Heart right ventricle (tissue), 16 donors: ENCODE measurements at regions not wholly inside any gene's neighbourhood (a gene's known extent, or its start where the extent isn't known, plus 50 kb on each side); places are given as distances from the start of the nearest gene placed in this dataset.
A peak's percentile ranks its signal among the peaks of the same experiment; 100 is the strongest.

Experiments
- ATAC-seq, 8 donors: fragments of 200-7000 bp; cut with Tn5 transposase; one replicate each; pipeline ENCODE4 v1.9.1; 2020; ENCODE audit warnings: mild to moderate bottlenecking in 8 of 8, moderate library complexity in 8 of 8, moderate number of reproducible peaks in 1 of 8
- DNase-seq, 2 donors: peaks; one replicate each; pipeline ENCODE4 v3.0.0-alpha.2; 2020
- H3K27ac ChIP-seq, 10 donors: fragments of 200-600 bp; sonication (generic) in 2 of 10; one replicate each; pipeline versions ENCODE4 v1.5.0 to v1.8.0; 2020 to 2022; ENCODE audit warnings: mild to moderate bottlenecking in 3 of 10
- H3K27me3 ChIP-seq, 7 donors: fragments of 200-600 bp; one replicate each; pipeline ENCODE4 v1.8.0; 2021 to 2022; ENCODE audit warnings: mild to moderate bottlenecking in 2 of 7
- H3K36me3 ChIP-seq, 9 donors: fragments of 200-600 bp; sonication (generic) in 1 of 9; one replicate each; pipeline versions ENCODE4 v1.5.0 to v1.8.0; 2020 to 2022; ENCODE audit warnings: mild to moderate bottlenecking in 2 of 9
- H3K4me1 ChIP-seq, 9 donors: fragments of 200-600 bp; sonication (generic) in 1 of 9; one replicate each; pipeline versions ENCODE4 v1.5.0 to v1.8.0; 2020 to 2022; ENCODE audit warnings: mild to moderate bottlenecking in 4 of 9
- H3K4me3 ChIP-seq, 10 donors: fragments of 200-600 bp; sonication (generic) in 2 of 10; one replicate each; pipeline versions ENCODE4 v1.5.0 to v1.8.0; 2020 to 2022; ENCODE audit warnings: mild to moderate bottlenecking in 7 of 10, moderate library complexity in 2 of 10
- H3K9me3 ChIP-seq, 11 donors: fragments of 200-600 bp in 10 of 11; sonication (generic) in 2 of 11; one replicate each; pipeline versions ENCODE4 v1.5.0 to v1.8.0; 2013 to 2022; ENCODE audit warnings: mild to moderate bottlenecking in 2 of 11, control low read depth in 1 of 11, moderate library complexity in 1 of 11
- WGBS, 2 donors: extraction: QIAGEN DNeasy Blood & Tissue Kit; methylation state at CpG; one replicate each; pipeline ENCODE4 v1.1.7; 2013; ENCODE audit warnings: inconsistent platforms in 1 of 2; 5-methylcytosine and 5-hydroxymethylcytosine counted together
- intact Hi-C, 10 donors: fragments of 100-400 bp; cut with DNase I; formaldehyde crosslinking; loops; one replicate each; pipeline versions ENCODE4 v1.11.1 to v1.14.2; 2022
- TF ChIP-seq, protein P1 (sequence below), 9 donors: fragments of 200-600 bp; sonication (generic) in 2 of 9; IDR thresholded peaks; one replicate each; pipeline versions ENCODE4 v1.5.0 to v1.8.0; 2021 to 2022; ENCODE audit warnings: antibody characterized with exemption in 9 of 9, mild to moderate bottlenecking in 5 of 9, moderate library complexity in 1 of 9
- donor health status: Arrhythmogenic right ventricular cardiomyopathy.
- donor health status: ischemic (EF 13 %, LVEDD 7.1; RV severe dilation, severe dysfunction).
- donor health status: healthy with polysubstance abuse.
- donor health status: DM: no; HTN: yes; CAD: no.
- donor health status: DM: no; HTN: no; CAD: no.
- donor health status: ischemic (EF 25% LVEDD 6.9; RV normal size, moderate dysfunction).
- donor health status: ischemic (EF 25% LVEDD 5.7; RV mildly dilated, moderate dysfunction).
- donor health status: healthy.
- donor health status: DM: yes; HTN: yes; CAD: no.
- donor health status: Ischemic cardiomyopathy.
- donor health status: ischemic (EF 35%, LVEDD 5.7; RV mildly dilated, moderate dysfunction).
- donor health status: nonischemic (EF 11% LVEDD 7.7; RV severe dilation, severe dysfunction).
- donor health status: DM: yes; HTN: yes; CAD: no.
- donor health status: PGD.
- donor health status: ischemic (EF 29% LVEDD 5.4; RV normal size, mild dysfunction).
- donor health status: nonischemic (EF 23%, LVEDD 6.1; RV moderate dilation, normal function).

DNA sequence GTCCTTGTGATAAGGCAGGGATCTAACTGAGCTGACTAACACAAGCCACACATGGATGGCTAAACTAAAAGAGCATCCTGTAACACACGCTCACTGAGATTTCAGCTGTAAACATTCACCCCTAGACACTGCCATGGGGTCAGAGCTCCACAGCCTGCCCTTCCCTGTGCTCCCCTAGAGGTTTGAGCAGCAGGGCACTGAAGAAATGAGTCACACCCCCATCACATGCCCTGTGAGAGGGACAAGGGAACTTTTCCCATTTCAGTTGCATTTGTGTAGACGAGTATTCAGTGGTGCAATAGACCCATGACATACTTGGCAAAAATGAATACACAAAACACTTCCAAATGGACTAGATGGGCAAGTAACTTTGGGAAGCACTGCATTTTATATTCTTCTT is 402.4 kb upstream of the LRRTM1 start:
- ATAC-seq (no peak), DNase-seq (no peak)
- no peak overlapping the region for H3K27ac ChIP-seq
- H3K4me3 ChIP-seq, result no peak overlapping the region
- WGBS, 2 donors, result 75 to 84% methylated on average over 2 of the region's 2 CpGs
- no peaks in the 10 kb centered on the region for H3K4me1 ChIP-seq
- H3K36me3 ChIP-seq, result no peaks in the 10 kb centered on the region
- H3K9me3 ChIP-seq, result peaks cover 0 to 4% (median 0%) of the 10 kb centered on the region in 11 donors
- TF ChIP-seq, protein P1, sequence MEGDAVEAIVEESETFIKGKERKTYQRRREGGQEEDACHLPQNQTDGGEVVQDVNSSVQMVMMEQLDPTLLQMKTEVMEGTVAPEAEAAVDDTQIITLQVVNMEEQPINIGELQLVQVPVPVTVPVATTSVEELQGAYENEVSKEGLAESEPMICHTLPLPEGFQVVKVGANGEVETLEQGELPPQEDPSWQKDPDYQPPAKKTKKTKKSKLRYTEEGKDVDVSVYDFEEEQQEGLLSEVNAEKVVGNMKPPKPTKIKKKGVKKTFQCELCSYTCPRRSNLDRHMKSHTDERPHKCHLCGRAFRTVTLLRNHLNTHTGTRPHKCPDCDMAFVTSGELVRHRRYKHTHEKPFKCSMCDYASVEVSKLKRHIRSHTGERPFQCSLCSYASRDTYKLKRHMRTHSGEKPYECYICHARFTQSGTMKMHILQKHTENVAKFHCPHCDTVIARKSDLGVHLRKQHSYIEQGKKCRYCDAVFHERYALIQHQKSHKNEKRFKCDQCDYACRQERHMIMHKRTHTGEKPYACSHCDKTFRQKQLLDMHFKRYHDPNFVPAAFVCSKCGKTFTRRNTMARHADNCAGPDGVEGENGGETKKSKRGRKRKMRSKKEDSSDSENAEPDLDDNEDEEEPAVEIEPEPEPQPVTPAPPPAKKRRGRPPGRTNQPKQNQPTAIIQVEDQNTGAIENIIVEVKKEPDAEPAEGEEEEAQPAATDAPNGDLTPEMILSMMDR (IDR thresholded peaks at IDR 0.05), result no peak
- intact Hi-C loops, result no loop called here
- no peaks in the 10 kb centered on the region for H3K27me3 ChIP-seq

DNA sequence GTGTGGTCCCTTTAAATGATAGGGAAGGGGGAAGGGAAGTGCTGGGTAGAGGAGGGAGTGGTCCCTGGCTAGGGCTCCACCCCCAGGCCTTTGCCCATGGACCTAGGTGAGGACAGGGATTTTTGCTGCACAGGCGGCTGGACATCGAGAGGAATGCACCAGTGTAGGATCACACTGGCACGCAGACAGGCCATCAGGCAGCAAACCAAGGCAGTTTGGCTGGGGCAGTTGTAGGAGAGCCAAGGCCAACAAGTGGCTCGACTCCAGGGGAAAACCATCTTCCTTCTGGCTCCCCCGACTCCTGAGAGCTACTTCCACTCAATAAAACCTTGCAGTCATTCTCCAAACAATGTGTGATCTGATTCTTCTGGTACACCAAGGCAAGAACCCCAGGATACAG is 402.0 kb upstream of the LRRTM1 start:
- no peaks in the 10 kb centered on the region for H3K27me3 ChIP-seq
- H3K9me3 ChIP-seq, result peaks cover 0 to 4% (median 0%) of the 10 kb centered on the region in 11 donors
- H3K4me1 ChIP-seq, result no peaks in the 10 kb centered on the region
- 69 to 80% methylated on average over 5 of the region's 5 CpGs for WGBS, 2 donors
- intact Hi-C loops, result no loop called here
- DNase-seq (peak in 1 of 2 donors; percentile 23), ATAC-seq (peak in 1 of 8 donors; percentile 38)
- no peak overlapping the region for H3K4me3 ChIP-seq
- no peak overlapping the region for H3K27ac ChIP-seq
- H3K36me3 ChIP-seq, result no peaks in the 10 kb centered on the region
- TF ChIP-seq, protein P1 (IDR thresholded peaks at IDR 0.05), result no peak

DNA sequence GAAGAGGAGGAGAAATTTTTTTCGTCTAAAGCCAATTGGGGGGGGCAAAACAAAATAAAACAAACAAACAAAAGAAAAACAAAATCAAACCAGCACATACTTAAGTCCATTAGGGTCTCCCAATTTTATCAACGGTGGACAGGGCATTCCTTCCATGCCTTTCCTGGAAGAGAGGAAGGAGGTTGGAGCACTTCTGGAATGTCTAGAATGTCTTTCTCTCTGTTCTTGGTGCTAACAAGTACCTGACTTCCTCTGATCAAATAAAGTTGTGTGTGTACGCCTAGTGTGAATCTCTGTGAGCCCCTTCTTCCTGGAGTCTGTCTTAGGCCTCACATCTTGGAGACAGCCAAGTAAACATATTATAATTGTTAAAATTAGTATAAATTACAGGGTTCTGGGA is 399.0 kb upstream of the LRRTM1 start:
- DNase-seq, result no peak
- TF ChIP-seq, protein P1 (IDR thresholded peaks at IDR 0.05), result no peak
- intact Hi-C loops, result no loop called here
- H3K9me3 ChIP-seq, result peaks cover 0 to 5% (median 0%) of the 10 kb centered on the region in 11 donors
- no peak overlapping the region for H3K4me3 ChIP-seq
- H3K36me3 ChIP-seq, result no peaks in the 10 kb centered on the region
- H3K27ac ChIP-seq, result no peak overlapping the region
- H3K27me3 ChIP-seq, result no peaks in the 10 kb centered on the region
- H3K4me1 ChIP-seq, result no peaks in the 10 kb centered on the region
- ATAC-seq, result no peak
- WGBS, 2 donors, result 31 to 35% methylated on average over 3 of the region's 3 CpGs

DNA sequence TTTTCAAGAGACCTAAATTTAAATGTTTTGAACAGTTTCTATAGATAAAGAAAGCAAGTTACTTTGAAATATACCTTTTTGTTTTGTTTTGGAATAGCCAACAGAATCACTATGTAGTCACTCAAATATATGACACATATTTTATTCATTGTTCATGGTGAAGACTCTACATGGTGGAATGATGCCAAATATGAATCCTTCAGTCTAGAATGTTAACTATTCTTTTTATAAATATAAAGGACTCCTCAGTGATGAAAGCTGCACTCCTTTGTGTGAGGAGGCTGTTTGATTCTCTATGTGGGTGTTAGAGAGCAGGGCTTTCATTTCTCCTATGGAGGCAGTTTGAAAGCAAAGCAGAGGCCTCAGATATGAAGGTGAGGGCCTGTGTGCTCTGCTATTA is 396.4 kb upstream of the LRRTM1 start:
- ATAC-seq, result no peak

More for the DNA sequence above, 396.4 kb upstream of the LRRTM1 start:
- TF ChIP-seq, protein P1 (IDR thresholded peaks at IDR 0.05), result no peak
- H3K4me1 ChIP-seq, result no peaks in the 10 kb centered on the region
- intact Hi-C loops, result no loop called here
- no peak overlapping the region for H3K4me3 ChIP-seq
- H3K27me3 ChIP-seq, result no peaks in the 10 kb centered on the region
- no peak for DNase-seq
- no peaks in the 10 kb centered on the region for H3K36me3 ChIP-seq
- H3K27ac ChIP-seq, result no peak overlapping the region
- peaks cover 0 to 3% (median 0%) of the 10 kb centered on the region in 11 donors for H3K9me3 ChIP-seq
